ENCODE measurements at regions not wholly inside any gene's neighbourhood (a gene's known extent, or its start where the extent isn't known, plus 50 kb on each side); places are given as distances from the start of the nearest gene placed in this dataset.
"Not testable (repeated sequence)": the region's sequence is repeated elsewhere in the genome, so short reads cannot be mapped to it uniquely, and the experiment has no call there.

GRCh38 chr7:106747804-106748203 lies 86.8 kb upstream of the CCDC71L start:
- no peak for DNase-seq (ENCODE audit: low read depth in 3 of 3, low spot score in 1 of 3)

GRCh38 chr7:106749165-106749564 lies 88.2 kb upstream of the CCDC71L start:
- DNase-seq (ENCODE audit: low read depth in 3 of 3, low spot score in 1 of 3) = no peak

GRCh38 chr7:106750773-106751172 lies 89.8 kb upstream of the CCDC71L start:
- DNase-seq (ENCODE audit: low read depth in 3 of 3, low spot score in 1 of 3) = no peak

- DNase-seq (ENCODE audit: low read depth in 3 of 3, low spot score in 1 of 3) = no peak
Measured at GRCh38 chr7:106752367-106752766, 91.4 kb upstream of the CCDC71L start.

GRCh38 chr7:106755024-106755423 lies 94.1 kb upstream of the CCDC71L start:
- not testable (repeated sequence) for DNase-seq (ENCODE audit: low read depth in 3 of 3, low spot score in 1 of 3)

- DNase-seq (ENCODE audit: low read depth in 3 of 3, low spot score in 1 of 3) = no peak
Measured at GRCh38 chr7:106755641-106756040, 94.7 kb upstream of the CCDC71L start.

GRCh38 chr7:106756071-106756470 lies 95.1 kb upstream of the CCDC71L start:
- DNase-seq (ENCODE audit: low read depth in 3 of 3, low spot score in 1 of 3) = no peak

GRCh38 chr7:106756884-106757283 lies 95.9 kb upstream of the CCDC71L start:
- DNase-seq (ENCODE audit: low read depth in 3 of 3, low spot score in 1 of 3) = no peak

- no peak for DNase-seq (ENCODE audit: low read depth in 3 of 3, low spot score in 1 of 3)
Measured at GRCh38 chr7:106757846-106758245, 96.9 kb upstream of the CCDC71L start.

GRCh38 chr7:106762845-106763244 lies 101.9 kb upstream of the CCDC71L start:
- DNase-seq (ENCODE audit: low read depth in 3 of 3, low spot score in 1 of 3) = not testable (repeated sequence)

- no peak for DNase-seq (ENCODE audit: low read depth in 3 of 3, low spot score in 1 of 3)
Measured at GRCh38 chr7:106763717-106764116, 101.4 kb upstream of the PIK3CG start.

- DNase-seq (ENCODE audit: low read depth in 3 of 3, low spot score in 1 of 3) = no peak
Measured at GRCh38 chr7:106765727-106766355, 99.2 kb upstream of the PIK3CG start.

GRCh38 chr7:106766551-106766950 lies 98.5 kb upstream of the PIK3CG start:
- no peak for DNase-seq (ENCODE audit: low read depth in 3 of 3, low spot score in 1 of 3)

- no peak for DNase-seq (ENCODE audit: low read depth in 3 of 3, low spot score in 1 of 3)
Measured at GRCh38 chr7:106767078-106767477, 98.0 kb upstream of the PIK3CG start.

- DNase-seq (ENCODE audit: low read depth in 3 of 3, low spot score in 1 of 3) = no peak
Measured at GRCh38 chr7:106767498-106768323, 97.4 kb upstream of the PIK3CG start.

- no peak for DNase-seq (ENCODE audit: low read depth in 3 of 3, low spot score in 1 of 3)
Measured at GRCh38 chr7:106768324-106768751, 96.7 kb upstream of the PIK3CG start.

GRCh38 chr7:106770191-106770590 lies 94.9 kb upstream of the PIK3CG start:
- no peak for DNase-seq (ENCODE audit: low read depth in 3 of 3, low spot score in 1 of 3)

GRCh38 chr7:106772655-106773108 lies 92.4 kb upstream of the PIK3CG start:
- no peak for DNase-seq (ENCODE audit: low read depth in 3 of 3, low spot score in 1 of 3)

GRCh38 chr7:106773228-106773627 lies 91.9 kb upstream of the PIK3CG start:
- no peak for DNase-seq (ENCODE audit: low read depth in 3 of 3, low spot score in 1 of 3)

GRCh38 chr7:106773721-106774120 lies 91.4 kb upstream of the PIK3CG start:
- DNase-seq (ENCODE audit: low read depth in 3 of 3, low spot score in 1 of 3) = no peak

- no peak for DNase-seq (ENCODE audit: low read depth in 3 of 3, low spot score in 1 of 3)
Measured at GRCh38 chr7:106774213-106774767, 90.8 kb upstream of the PIK3CG start.
